GM19397 (cell line): ENCODE measurements at regions not wholly inside any gene's neighbourhood (a gene's known extent, or its start where the extent isn't known, plus 50 kb on each side); places are given as distances from the start of the nearest gene placed in this dataset.

Experiments
- ATAC-seq: cut with Tn5 transposase; IDR thresholded peaks from one replicate; pipeline ENCODE4 v1.9.1; 2021; ENCODE audit warnings: mild to moderate bottlenecking, moderate library complexity; ENCODE audit not compliant: unreplicated experiment

- ATAC-seq = no peak
Measured at GRCh38 chr15:37550360-37551024, 383.9 kb upstream of the TMCO5A start.

DNA sequence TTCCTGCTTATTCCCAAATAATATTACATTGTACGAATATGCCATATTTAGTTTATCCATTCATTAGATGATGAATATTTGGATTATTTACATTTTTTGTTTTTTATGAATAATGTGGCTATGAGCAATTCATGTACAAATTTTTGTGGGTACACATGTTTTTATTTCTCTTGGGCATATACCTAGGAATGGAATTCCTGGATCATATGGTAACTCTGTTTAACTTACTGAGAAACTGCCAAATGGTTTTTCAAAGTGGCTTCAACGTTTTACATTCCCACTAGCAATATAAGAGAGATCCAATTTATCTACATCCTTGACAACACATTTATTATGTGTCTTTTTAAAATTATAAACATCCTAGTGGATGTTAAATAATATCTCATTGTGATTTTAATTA lies 362.0 kb upstream of the TMCO5A start:
- ATAC-seq = no peak

DNA sequence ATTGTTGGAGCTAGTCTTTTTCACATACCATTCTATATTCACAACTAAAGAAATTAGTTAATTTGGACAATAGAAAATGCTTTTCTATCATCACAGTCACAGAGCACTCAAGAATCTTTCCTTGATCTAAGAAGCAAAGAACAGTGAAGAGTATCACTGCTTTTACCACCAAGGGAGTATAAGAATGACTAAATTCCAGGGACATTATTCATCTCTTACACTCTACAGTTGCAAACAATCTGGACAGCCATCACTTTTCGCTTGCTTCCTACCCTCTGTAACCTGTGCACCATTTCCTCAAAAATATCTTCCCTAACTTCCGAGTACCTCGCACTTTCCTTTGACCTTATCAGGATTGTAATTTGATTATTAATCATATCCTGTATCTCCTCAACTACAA lies 359.5 kb upstream of the TMCO5A start:
- no peak for ATAC-seq

- no peak for ATAC-seq
Measured at GRCh38 chr15:37576952-37577351, 357.5 kb upstream of the TMCO5A start.

DNA sequence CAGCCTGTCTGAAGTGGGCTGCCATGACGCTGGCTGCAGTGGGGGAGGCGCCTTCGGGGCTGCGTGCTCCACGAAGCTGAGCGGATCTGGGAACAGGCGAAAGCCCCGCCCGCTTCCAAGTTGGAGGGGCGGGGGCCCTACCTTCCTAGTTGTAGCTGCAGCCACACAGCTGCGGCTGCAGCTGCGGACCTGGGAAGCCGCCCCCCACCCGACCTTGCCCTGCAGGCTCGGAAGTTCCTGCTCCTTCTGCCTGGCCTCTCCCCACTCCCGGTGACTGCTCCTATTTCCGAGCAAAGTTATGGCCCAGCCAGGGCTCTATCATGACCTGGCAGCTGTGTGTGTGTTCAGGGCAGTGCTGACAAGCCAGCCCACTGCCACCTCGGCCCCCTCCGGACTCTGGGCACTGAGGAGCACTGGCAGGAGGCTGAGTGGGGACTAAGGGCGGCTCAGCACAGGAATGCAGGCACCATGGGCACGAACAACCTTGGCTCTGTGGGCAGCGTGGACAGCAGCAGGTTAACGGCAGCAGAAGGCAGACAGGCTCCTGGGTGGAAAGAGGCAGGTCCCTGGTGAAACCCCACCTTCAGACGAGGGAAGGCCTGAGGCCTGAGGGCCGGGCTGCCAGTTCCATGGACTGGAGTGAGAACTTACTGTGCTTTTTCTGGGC lies 352.4 kb upstream of the TMCO5A start:
- no peak for ATAC-seq

DNA sequence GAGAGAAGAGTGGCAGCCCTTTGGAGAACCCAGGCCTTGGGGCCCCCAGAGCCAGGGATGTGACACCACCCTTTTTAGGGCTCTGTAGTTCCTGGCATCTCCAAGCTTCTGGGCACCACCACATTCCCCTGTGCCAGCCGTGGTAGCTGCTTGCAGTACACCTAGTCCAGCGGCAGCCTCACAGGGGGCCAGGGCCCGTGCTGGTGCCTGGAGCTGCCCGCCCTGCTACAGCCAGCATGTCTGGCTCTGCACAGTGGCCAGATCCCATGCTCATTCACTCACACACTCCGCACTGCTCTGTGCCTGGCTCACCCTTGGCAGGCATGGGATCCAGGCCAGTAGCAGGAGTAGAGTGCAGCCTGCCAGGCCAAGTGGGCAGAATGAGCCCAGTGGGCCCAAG lies 351.6 kb upstream of the TMCO5A start:
- no peak for ATAC-seq

GRCh38 chr15:37586011-37586583 lies 348.3 kb upstream of the TMCO5A start:
- no peak for ATAC-seq

- no peak for ATAC-seq
Measured at GRCh38 chr15:37586976-37587375, 347.5 kb upstream of the TMCO5A start.

GRCh38 chr15:37594417-37594816 lies 340.0 kb upstream of the TMCO5A start:
- no peak for ATAC-seq

DNA sequence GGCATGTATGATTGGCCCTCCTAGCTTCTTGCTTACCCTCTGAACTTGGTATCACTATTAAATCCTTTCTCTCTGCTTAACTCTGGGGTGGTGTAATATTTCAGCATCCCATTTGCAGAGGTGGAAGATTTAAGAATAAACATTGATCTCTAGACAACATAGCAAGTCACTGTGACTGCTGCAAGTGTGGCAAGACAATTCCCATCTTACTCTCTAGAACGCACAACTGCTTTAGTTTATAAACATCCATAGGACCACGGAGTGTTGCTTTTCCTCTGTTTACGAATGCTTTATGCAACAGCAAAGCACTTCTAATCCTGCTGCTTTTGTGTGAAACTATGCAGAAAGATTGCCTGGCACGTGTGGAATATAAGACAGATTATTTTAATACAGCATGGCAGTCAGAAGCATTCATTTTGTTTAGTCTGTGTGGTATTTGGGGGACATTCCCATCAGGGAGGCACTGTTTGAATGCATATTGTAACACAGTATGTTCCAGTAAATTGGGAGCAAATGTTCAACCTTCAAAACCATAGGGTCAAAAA lies 338.9 kb upstream of the TMCO5A start:
- ATAC-seq = no peak

DNA sequence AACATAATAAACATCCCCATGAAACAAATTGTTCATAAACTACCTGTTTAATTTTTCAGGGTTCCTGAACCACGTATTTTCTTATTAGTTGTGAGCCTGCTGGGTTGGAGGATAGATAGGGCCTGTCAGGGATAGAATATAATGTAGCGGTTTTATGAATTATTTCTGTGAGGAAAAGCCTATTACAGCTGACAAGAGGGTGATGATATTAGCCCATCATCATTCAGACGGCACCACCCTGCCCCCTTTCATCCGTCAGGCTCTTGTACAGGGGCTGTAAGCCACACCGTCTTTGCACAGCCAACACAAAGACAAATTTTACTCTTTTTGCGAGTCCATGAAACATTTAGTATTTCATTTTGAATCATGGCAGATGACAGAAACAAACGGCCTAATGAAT lies 335.3 kb upstream of the TMCO5A start:
- no peak for ATAC-seq

GRCh38 chr15:37616215-37616614 lies 318.2 kb upstream of the TMCO5A start:
- no peak for ATAC-seq

- ATAC-seq = no peak
Measured at GRCh38 chr15:37618353-37618752, 316.1 kb upstream of the TMCO5A start.

DNA sequence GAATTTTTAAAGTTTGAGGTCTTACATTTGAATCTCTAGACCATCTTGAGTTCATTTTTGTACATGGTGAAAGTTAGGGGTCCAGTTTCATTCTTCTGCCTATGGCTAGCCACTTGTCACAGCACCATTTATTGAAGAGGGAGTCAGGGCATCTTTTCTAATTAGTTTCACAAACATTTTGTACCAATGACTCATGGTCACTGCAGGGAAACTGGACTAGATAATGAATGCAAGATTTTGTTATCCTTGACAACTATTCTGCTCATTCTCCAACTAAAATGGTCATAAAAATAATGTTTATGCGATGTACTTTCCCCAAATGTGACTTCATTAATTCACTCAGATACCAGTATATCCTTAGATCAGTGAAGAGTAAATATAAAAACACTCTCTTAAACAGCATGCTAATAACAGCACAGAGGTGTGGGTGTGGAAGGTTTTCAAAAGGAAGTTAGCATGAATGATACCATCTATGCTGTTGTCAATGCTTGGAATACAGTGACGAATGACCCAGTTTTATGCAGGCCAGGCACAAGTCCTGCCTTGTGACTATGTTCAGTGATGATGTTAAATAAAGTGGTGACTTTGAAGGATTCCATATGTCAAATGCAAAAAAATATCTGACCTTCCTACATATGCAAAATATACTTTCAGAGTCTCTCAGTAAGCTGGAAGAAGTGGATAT lies 314.9 kb upstream of the TMCO5A start:
- no peak for ATAC-seq

GRCh38 chr15:37625576-37625975 lies 308.9 kb upstream of the TMCO5A start:
- ATAC-seq = no peak

- no peak for ATAC-seq
Measured at GRCh38 chr15:37628507-37628906, 305.9 kb upstream of the TMCO5A start.

- no peak for ATAC-seq
Measured at GRCh38 chr15:37636736-37637135, 297.7 kb upstream of the TMCO5A start.

- no peak for ATAC-seq
Measured at GRCh38 chr15:37638116-37638515, 296.3 kb upstream of the TMCO5A start.

DNA sequence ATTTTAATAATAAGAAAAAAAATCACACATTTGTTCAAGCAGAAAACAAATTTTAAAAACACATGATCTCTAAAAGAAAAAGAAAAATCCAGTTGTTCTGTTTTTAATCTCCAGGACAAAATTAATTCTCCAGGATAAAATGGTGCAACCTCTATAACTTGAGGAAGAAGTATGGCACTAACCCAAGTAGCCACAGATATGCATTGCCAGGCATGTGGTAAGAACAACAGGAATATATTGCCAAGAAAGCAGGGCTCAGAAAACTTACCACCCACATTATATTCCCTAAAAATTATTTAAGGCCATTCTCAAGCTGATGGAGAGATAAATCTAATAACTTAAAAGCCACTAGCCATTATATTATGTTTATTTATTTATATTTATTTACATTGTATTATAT lies 295.7 kb upstream of the TMCO5A start:
- no peak for ATAC-seq

- ATAC-seq = no peak
Measured at GRCh38 chr15:37652646-37653417, 281.6 kb upstream of the TMCO5A start.

DNA sequence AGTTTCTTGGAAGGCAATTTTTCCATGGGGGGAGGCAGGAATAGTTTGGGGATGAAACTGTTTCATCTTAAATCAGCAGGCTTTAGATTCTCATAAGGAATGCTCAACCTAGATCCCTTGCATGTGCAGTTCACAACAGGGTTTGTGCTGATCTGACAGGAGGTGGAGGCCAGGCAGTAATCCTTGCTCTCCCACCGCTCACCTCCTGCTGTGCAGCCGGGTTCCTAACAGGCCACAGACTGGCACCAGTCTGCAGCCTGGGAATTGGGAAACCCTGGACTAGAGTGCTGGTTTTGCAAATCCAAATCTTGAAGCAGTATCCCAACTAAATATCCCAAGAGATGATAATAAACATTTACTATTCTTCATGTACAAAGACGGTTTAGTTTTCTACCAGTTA lies 256.3 kb upstream of the TMCO5A start:
- no peak for ATAC-seq
